CD14-positive monocyte (primary cell): ENCODE measurements at regions not wholly inside any gene's neighbourhood (a gene's known extent, or its start where the extent isn't known, plus 50 kb on each side); places are given as distances from the start of the nearest gene placed in this dataset.

ENCODE experiments used
- DNase-seq, 3 donors: peaks; one replicate each; pipeline ENCODE4 v3.0.0-alpha.2; 2011 to 2022
- H2AFZ ChIP-seq: 2 replicates; pipeline ENCODE4 v1.6.0; 2012; ENCODE audit warnings: mild to moderate bottlenecking, low read depth, low read length, inconsistent platforms; ENCODE audit not compliant: insufficient read depth, poor library complexity, severe bottlenecking
- H3K27ac ChIP-seq, 2 donors: 1 replicate in 1 of 2; 2 replicates in 1 of 2; pipeline ENCODE4 v1.5.1; 2012 to 2013; ENCODE audit warnings: low read length in 2 of 2, control low read depth in 1 of 2, inconsistent platforms in 1 of 2, low read depth in 1 of 2, mild to moderate bottlenecking in 1 of 2
- H3K27me3 ChIP-seq, 2 donors: one replicate each; pipeline versions ENCODE4 v1.6.0 to v1.6.1; 2011 to 2013; ENCODE audit warnings: low read length in 2 of 2; ENCODE audit not compliant: control insufficient read depth in 2 of 2, insufficient read depth in 2 of 2
- H3K36me3 ChIP-seq, 2 donors: replicated peaks in 1 of 2; 1 replicate in 1 of 2; 2 replicates in 1 of 2; pipeline versions ENCODE4 v1.5.1 to v1.6.1; 2012 to 2013; ENCODE audit warnings: low read length in 2 of 2, control low read depth in 1 of 2, inconsistent platforms in 1 of 2, mild to moderate bottlenecking in 1 of 2; ENCODE audit not compliant: insufficient read depth in 2 of 2, control insufficient read depth in 1 of 2
- H3K4me1 ChIP-seq, 2 donors: 1 replicate in 1 of 2; 2 replicates in 1 of 2; pipeline versions ENCODE4 v1.5.1 to v1.6.1; 2012 to 2013; ENCODE audit warnings: low read length in 2 of 2, control low read depth in 1 of 2, inconsistent platforms in 1 of 2, mild to moderate bottlenecking in 1 of 2, moderate library complexity in 1 of 2; ENCODE audit not compliant: insufficient read depth in 2 of 2, control insufficient read depth in 1 of 2
- H3K4me2 ChIP-seq: replicated peaks from 2 replicates; pipeline ENCODE3; 2012; ENCODE audit warnings: low read length, moderate library complexity, mild to moderate bottlenecking; ENCODE audit not compliant: poor library complexity, severe bottlenecking; ENCODE audit errors: extremely low read depth
- H3K4me3 ChIP-seq, 3 experiments: fragments of 200-600 bp in 1 of 3; sonication (generic) in 1 of 3; replicated peaks in 1 of 3; 1 replicate in 2 of 3; 2 replicates in 1 of 3; pipeline ENCODE4 v1.5.1; 2011 to 2013; ENCODE audit warnings: low read length in 3 of 3, mild to moderate bottlenecking in 3 of 3, control low read depth in 2 of 3, low read depth in 2 of 3, inconsistent platforms in 1 of 3, moderate library complexity in 1 of 3
- H3K79me2 ChIP-seq: 2 replicates; pipeline ENCODE4 v1.6.0; 2012; ENCODE audit warnings: mild to moderate bottlenecking, control low read depth, inconsistent platforms, low read length, moderate library complexity; ENCODE audit not compliant: insufficient read depth
- H3K9ac ChIP-seq: 2 replicates; pipeline ENCODE4 v1.6.0; 2017; ENCODE audit warnings: low read length, mild to moderate bottlenecking; ENCODE audit not compliant: insufficient read depth, poor library complexity, severe bottlenecking
- H3K9me3 ChIP-seq, 2 donors: replicated peaks in 1 of 2; 1 replicate in 1 of 2; 2 replicates in 1 of 2; pipeline versions ENCODE4 v1.5.1 to v1.6.1; 2012 to 2013; ENCODE audit warnings: low read length in 2 of 2, control low read depth in 1 of 2; ENCODE audit not compliant: control insufficient read depth in 1 of 2, insufficient read depth in 1 of 2
- H4K20me1 ChIP-seq: 2 replicates; pipeline ENCODE4 v1.6.0; 2012; ENCODE audit warnings: mild to moderate bottlenecking, low read length, control low read depth, moderate library complexity; ENCODE audit not compliant: insufficient read depth
- H3K27ac Mint-ChIP-seq, 7 donors: one replicate each; pipeline ENCODE4 v1.8.0; 2020; ENCODE audit warnings: mild to moderate bottlenecking in 7 of 7, mixed read lengths in 7 of 7, moderate library complexity in 6 of 7, inconsistent platforms in 2 of 7
- H3K27me3 Mint-ChIP-seq, 3 donors: one replicate each; pipeline ENCODE4 v1.8.0; 2021 to 2022; ENCODE audit warnings: low read depth in 3 of 3, mild to moderate bottlenecking in 3 of 3, mixed read lengths in 3 of 3, moderate library complexity in 3 of 3, inconsistent platforms in 1 of 3
- H3K36me3 Mint-ChIP-seq, 2 donors: one replicate each; pipeline ENCODE4 v1.8.0; 2020; ENCODE audit warnings: mixed read lengths in 2 of 2, inconsistent platforms in 1 of 2, mild to moderate bottlenecking in 1 of 2
- H3K4me1 Mint-ChIP-seq: one replicate; pipeline ENCODE4 v1.8.0; 2020; ENCODE audit warnings: mild to moderate bottlenecking, mixed read lengths
- H3K4me3 Mint-ChIP-seq, 2 donors: one replicate each; pipeline ENCODE4 v1.8.0; 2020; ENCODE audit warnings: mild to moderate bottlenecking in 2 of 2, mixed read lengths in 2 of 2, moderate library complexity in 1 of 2
- H3K9me3 Mint-ChIP-seq, 7 donors: one replicate each; pipeline ENCODE4 v1.8.0; 2020 to 2022; ENCODE audit warnings: mixed read lengths in 7 of 7, mild to moderate bottlenecking in 6 of 7, moderate library complexity in 6 of 7, inconsistent platforms in 2 of 7
- WGBS: methylation state at CpG from one replicate; pipeline ENCODE4 v1.1.5; 2013; ENCODE audit warnings: missing lambda C conversion rate; ENCODE audit not compliant: insufficient coverage; 5-methylcytosine and 5-hydroxymethylcytosine counted together
- intact Hi-C, 2 donors: fragments of 100-400 bp; cut with micrococcal nuclease; formaldehyde crosslinking; loops; one replicate each; pipeline versions ENCODE4 v1.15.0 to v1.15.1; 2023
- TF ChIP-seq, protein P1 (sequence below): fragments of 200-600 bp; IDR thresholded peaks from one replicate; pipeline ENCODE4 v1.8.0; 2022; ENCODE audit warnings: antibody characterized with exemption, mild to moderate bottlenecking

DNA sequence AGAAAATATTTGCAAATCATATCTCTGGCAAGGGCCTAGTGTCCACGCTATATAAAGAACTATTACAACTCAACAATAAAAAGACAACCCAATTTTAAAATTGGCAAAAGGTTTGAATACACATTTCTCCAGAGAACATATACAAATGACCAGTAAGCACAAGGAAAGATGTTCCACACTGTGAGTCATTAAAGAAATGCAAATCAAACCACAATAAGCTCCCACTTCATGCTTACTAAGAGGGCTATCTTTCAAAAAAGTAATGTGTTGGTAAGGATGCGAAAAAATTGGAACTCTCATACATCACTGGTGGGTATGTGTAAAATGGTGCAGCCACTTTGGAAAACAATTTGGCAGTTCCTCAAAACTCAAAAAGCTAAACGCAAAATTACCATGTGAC, 884.0 kb upstream of the INTU start:
- no peaks in the 10 kb centered on the region for H3K79me2 ChIP-seq
- Mint-ChIP-seq H3K36me3 (no peaks in the 10 kb centered on the region), H3K4me1 (no peaks in the 10 kb centered on the region), H3K27ac (no peak overlapping the region), H3K4me3 (no peak overlapping the region), H3K27me3 (no peaks in the 10 kb centered on the region), H3K9me3 (peaks cover 0 to 18% (median 3%) of the 10 kb centered on the region in 7 donors)
- no CpG with 5 or more reads among the region's 3 CpGs for WGBS
- TF ChIP-seq, protein P1, sequence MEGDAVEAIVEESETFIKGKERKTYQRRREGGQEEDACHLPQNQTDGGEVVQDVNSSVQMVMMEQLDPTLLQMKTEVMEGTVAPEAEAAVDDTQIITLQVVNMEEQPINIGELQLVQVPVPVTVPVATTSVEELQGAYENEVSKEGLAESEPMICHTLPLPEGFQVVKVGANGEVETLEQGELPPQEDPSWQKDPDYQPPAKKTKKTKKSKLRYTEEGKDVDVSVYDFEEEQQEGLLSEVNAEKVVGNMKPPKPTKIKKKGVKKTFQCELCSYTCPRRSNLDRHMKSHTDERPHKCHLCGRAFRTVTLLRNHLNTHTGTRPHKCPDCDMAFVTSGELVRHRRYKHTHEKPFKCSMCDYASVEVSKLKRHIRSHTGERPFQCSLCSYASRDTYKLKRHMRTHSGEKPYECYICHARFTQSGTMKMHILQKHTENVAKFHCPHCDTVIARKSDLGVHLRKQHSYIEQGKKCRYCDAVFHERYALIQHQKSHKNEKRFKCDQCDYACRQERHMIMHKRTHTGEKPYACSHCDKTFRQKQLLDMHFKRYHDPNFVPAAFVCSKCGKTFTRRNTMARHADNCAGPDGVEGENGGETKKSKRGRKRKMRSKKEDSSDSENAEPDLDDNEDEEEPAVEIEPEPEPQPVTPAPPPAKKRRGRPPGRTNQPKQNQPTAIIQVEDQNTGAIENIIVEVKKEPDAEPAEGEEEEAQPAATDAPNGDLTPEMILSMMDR = no peak
- no peaks in the 10 kb centered on the region for H3K27me3 ChIP-seq
- H3K4me1 ChIP-seq = no peaks in the 10 kb centered on the region
- no peak overlapping the region for H3K27ac ChIP-seq
- no peak overlapping the region for H3K4me3 ChIP-seq
- H3K9me3 ChIP-seq = peaks cover 0 to 4% of the 10 kb centered on the region in 2 donors
- no peak overlapping the region for H3K4me2 ChIP-seq
- H2AFZ ChIP-seq = no peak overlapping the region
- H4K20me1 ChIP-seq = no peaks in the 10 kb centered on the region
- DNase-seq = no peak
- intact Hi-C loops = no loop called here
- H3K9ac ChIP-seq = no peak overlapping the region
- H3K36me3 ChIP-seq = no peaks in the 10 kb centered on the region

DNA sequence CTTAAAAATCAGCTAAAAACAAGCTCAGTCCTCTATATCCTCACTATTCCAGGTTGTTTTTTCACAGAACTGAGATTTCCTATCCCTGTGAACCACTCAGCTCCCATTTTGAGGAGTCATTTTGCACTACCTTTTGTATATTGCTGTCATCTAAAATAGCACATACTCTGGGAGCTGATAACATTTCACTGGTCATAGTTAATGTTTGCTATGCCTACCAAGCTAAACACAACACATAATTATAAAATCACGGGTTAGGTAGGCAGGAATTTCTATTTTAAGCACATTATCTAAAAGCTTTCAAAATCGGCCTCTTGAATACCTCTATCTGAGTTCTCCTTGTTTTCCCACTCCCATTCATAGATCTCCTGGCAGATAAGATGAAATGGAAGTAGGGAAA, 882.0 kb upstream of the INTU start:
- Histone ChIP-seq H3K9me3 (no peaks in the 10 kb centered on the region), H2AFZ (no peak overlapping the region), H3K27ac (no peak overlapping the region), H3K27me3 (no peaks in the 10 kb centered on the region), H3K9ac (no peak overlapping the region), H3K79me2 (no peaks in the 10 kb centered on the region), H3K4me3 (no peak overlapping the region), H3K4me2 (no peak overlapping the region), H3K36me3 (no peaks in the 10 kb centered on the region), H4K20me1 (no peaks in the 10 kb centered on the region), H3K4me1 (no peaks in the 10 kb centered on the region)
- H3K27ac Mint-ChIP-seq = no peak overlapping the region
- no peaks in the 10 kb centered on the region for H3K4me1 Mint-ChIP-seq
- no peaks in the 10 kb centered on the region for H3K36me3 Mint-ChIP-seq
- intact Hi-C loops = no loop called here
- no peak overlapping the region for H3K4me3 Mint-ChIP-seq
- TF ChIP-seq, protein P1 = no peak
- no CpG with 5 or more reads among the region's 2 CpGs for WGBS
- no peaks in the 10 kb centered on the region for H3K27me3 Mint-ChIP-seq
- no peak for DNase-seq
- peaks cover 0 to 6% (median 2%) of the 10 kb centered on the region in 7 donors for H3K9me3 Mint-ChIP-seq
